HEK293 (cell line): ENCODE measurements at regions not wholly inside any gene's neighbourhood (a gene's known extent, or its start where the extent isn't known, plus 50 kb on each side); places are given as distances from the start of the nearest gene placed in this dataset.
"Not testable (repeated sequence)": the region's sequence is repeated elsewhere in the genome, so short reads cannot be mapped to it uniquely, and the experiment has no call there.

Experiments used
- CTCF ChIA-PET: fragments of 350-600 bp; formaldehyde crosslinking; extraction: SDS; loops from one replicate; lab custom pipeline; 2021; ENCODE audit warnings: antibody characterized with exemption; lab: Yijun Ruan, JAX
- POLR2A ChIA-PET: fragments of 300-600 bp; formaldehyde crosslinking; extraction: SDS; loops from one replicate; lab custom pipeline; 2020; ENCODE audit warnings: antibody characterized with exemption, inconsistent platforms; lab: Yijun Ruan, JAX
- H3K27ac ChIP-seq: fragments of 200-500 bp; sonication (Bioruptor generic); 2 replicates; pipeline ENCODE4 v1.5.1; 2014; ENCODE audit warnings: low read depth, low read length, control low read depth, inconsistent platforms; ENCODE audit errors: extremely low read depth
- H3K36me3 ChIP-seq, 2 experiments: fragments of 200-500 bp in 1 of 2; sonication (Bioruptor generic) in 1 of 2; 1 replicate in 1 of 2; 2 replicates in 1 of 2; pipeline ENCODE4 v1.5.1; 2014 to 2017; ENCODE audit warnings: inconsistent platforms in 2 of 2, low read length in 2 of 2; ENCODE audit not compliant: control insufficient read depth in 2 of 2, insufficient read depth in 1 of 2
- H3K4me1 ChIP-seq: fragments of 200-500 bp; sonication (Bioruptor generic); 2 replicates; pipeline ENCODE4 v1.5.1; 2014; ENCODE audit warnings: mild to moderate bottlenecking, low read length, inconsistent platforms; ENCODE audit not compliant: control insufficient read depth, insufficient read depth
- H3K4me3 ChIP-seq: 2 replicates; pipeline ENCODE4 v1.5.1; 2011; ENCODE audit warnings: low read depth, mild to moderate bottlenecking, control low read depth, low read length, moderate library complexity
- H3K9me3 ChIP-seq: fragments of 200-500 bp; sonication (Bioruptor generic); 2 replicates; pipeline ENCODE4 v1.5.1; 2014; ENCODE audit warnings: low read depth, low read length, inconsistent platforms; ENCODE audit not compliant: control insufficient read depth, insufficient read depth
- ELK4 ChIP-seq: IDR thresholded peaks from 2 replicates; pipeline ENCODE4 v1.6.1; 2011; ENCODE audit warnings: mild to moderate bottlenecking, low read depth, low read length, borderline replicate concordance
- GFI1B ChIP-seq: fragments of 450-650 bp; formaldehyde crosslinking; IDR thresholded peaks from 2 replicates; pipeline ENCODE4 v1.5.1; 2016; ENCODE audit warnings: missing biosample characterization, missing genetic modification characterization
- INSM2 ChIP-seq: fragments of 450-650 bp; formaldehyde crosslinking; IDR thresholded peaks from 2 replicates; pipeline ENCODE4 v1.5.1; 2016; ENCODE audit warnings: missing biosample characterization, missing genetic modification characterization
- REST ChIP-seq: fragments of 450-650 bp; formaldehyde crosslinking; IDR thresholded peaks from 2 replicates; pipeline ENCODE4 v1.5.1; 2016; ENCODE audit warnings: missing biosample characterization, missing genetic modification characterization
- SETDB1 ChIP-seq: IDR thresholded peaks from one replicate; pipeline ENCODE4 v1.6.1; 2017; ENCODE audit warnings: mild to moderate bottlenecking, low read length, moderate library complexity, mixed read lengths; ENCODE audit not compliant: insufficient read length
- SP2 ChIP-seq: fragments of 450-650 bp; formaldehyde crosslinking; IDR thresholded peaks from 2 replicates; pipeline ENCODE4 v1.5.1; 2016; ENCODE audit warnings: missing biosample characterization, missing genetic modification characterization
- WT1 ChIP-seq: fragments of 450-650 bp; formaldehyde crosslinking; IDR thresholded peaks from 2 replicates; pipeline ENCODE4 v1.5.1; 2016; ENCODE audit warnings: missing biosample characterization, missing genetic modification characterization
- ZFP3 ChIP-seq: fragments of 450-650 bp; formaldehyde crosslinking; IDR thresholded peaks from 2 replicates; pipeline ENCODE4 v1.5.1; 2016; ENCODE audit warnings: low read depth, missing biosample characterization, missing genetic modification characterization
- ZNF10 ChIP-seq: fragments of 450-650 bp; formaldehyde crosslinking; IDR thresholded peaks from 2 replicates; pipeline ENCODE4 v1.5.1; 2017; ENCODE audit warnings: missing biosample characterization, missing genetic modification characterization
- ZNF133 ChIP-seq: fragments of 450-650 bp; formaldehyde crosslinking; IDR thresholded peaks from 2 replicates; pipeline ENCODE4 v1.5.1; 2016; ENCODE audit warnings: missing biosample characterization, missing genetic modification characterization
- ZNF146 ChIP-seq: fragments of 450-650 bp; formaldehyde crosslinking; IDR thresholded peaks from 2 replicates; pipeline ENCODE4 v1.5.1; 2016; ENCODE audit warnings: missing biosample characterization, missing genetic modification characterization
- ZNF148 ChIP-seq: fragments of 450-650 bp; formaldehyde crosslinking; IDR thresholded peaks from 2 replicates; pipeline ENCODE4 v1.5.0; 2017; ENCODE audit warnings: missing biosample characterization, missing genetic modification characterization, borderline replicate concordance
- ZNF184 ChIP-seq: fragments of 450-650 bp; IDR thresholded peaks from 2 replicates; pipeline ENCODE4 v1.5.1; 2018; ENCODE audit warnings: missing biosample characterization, mild to moderate bottlenecking, missing genetic modification characterization
- ZNF394 ChIP-seq: fragments of 450-650 bp; formaldehyde crosslinking; IDR thresholded peaks from 2 replicates; pipeline ENCODE4 v1.5.1; 2016; ENCODE audit warnings: missing biosample characterization, missing genetic modification characterization, mild to moderate bottlenecking, moderate library complexity, borderline replicate concordance
- ZNF404 ChIP-seq: fragments of 450-650 bp; formaldehyde crosslinking; IDR thresholded peaks from 2 replicates; pipeline ENCODE4 v1.5.1; 2017; ENCODE audit warnings: missing biosample characterization, missing genetic modification characterization
- ZNF48 ChIP-seq: fragments of 450-650 bp; formaldehyde crosslinking; IDR thresholded peaks from 2 replicates; pipeline ENCODE4 v1.5.1; 2016; ENCODE audit warnings: missing biosample characterization, missing genetic modification characterization
- ZNF677 ChIP-seq: fragments of 450-650 bp; IDR thresholded peaks from 2 replicates; pipeline ENCODE4 v1.5.0; 2018; ENCODE audit warnings: missing biosample characterization, mild to moderate bottlenecking, missing genetic modification characterization, moderate library complexity
- ZSCAN30 ChIP-seq: fragments of 450-650 bp; IDR thresholded peaks from 2 replicates; pipeline ENCODE4 v1.5.1; 2018; ENCODE audit warnings: missing biosample characterization, mild to moderate bottlenecking, missing genetic modification characterization, moderate library complexity
- ZSCAN4 ChIP-seq: fragments of 450-650 bp; formaldehyde crosslinking; IDR thresholded peaks from 2 replicates; pipeline ENCODE4 v1.5.1; 2017; ENCODE audit warnings: missing biosample characterization, missing genetic modification characterization

- no peaks in the 10 kb centered on the region for H3K36me3 ChIP-seq
- ChIA-PET CTCF (no interaction called here), POLR2A (no interaction called here)
- H3K9me3 ChIP-seq, result no peaks in the 10 kb centered on the region
- no peak overlapping the region for H3K4me3 ChIP-seq
- H3K4me1 ChIP-seq, result no peaks in the 10 kb centered on the region
- no peak for TF ChIP-seq ZNF48
- TF ChIP-seq, all 188 proteins: peak for 0
- H3K27ac ChIP-seq, result no peak overlapping the region
Observed at GRCh38 chr1:191074881-191075280, 597.2 kb upstream of the BRINP3 start.

- H3K9me3 ChIP-seq, H3K4me1 ChIP-seq, H3K36me3 ChIP-seq, H3K27ac ChIP-seq, POLR2A ChIA-PET, CTCF ChIA-PET, H3K4me3 ChIP-seq: not testable (repeated sequence)
- peak; percentile 60 for TF ChIP-seq ZNF146 (tag by site-specific recombination)
Observed at GRCh38 chr1:191083090-191083489, 605.4 kb upstream of the BRINP3 start.

- TF ChIP-seq ZNF184 (tag by site-specific recombination), result no peak
- no peak for TF ChIP-seq ZSCAN30
- no peak for TF ChIP-seq WT1 (tag by site-specific recombination)
- ChIA-PET CTCF (no interaction called here), POLR2A (no interaction called here)
Observed at GRCh38 chr1:191085121-191085520, 607.5 kb upstream of the BRINP3 start.

GRCh38 chr1:191086910-191087309 is 609.2 kb upstream of the BRINP3 start:
- Histone ChIP-seq H3K4me3 (no peak overlapping the region), H3K27ac (no peak overlapping the region), H3K9me3 (no peaks in the 10 kb centered on the region), H3K4me1 (no peaks in the 10 kb centered on the region), H3K36me3 (no peaks in the 10 kb centered on the region)
- ChIA-PET CTCF (no interaction called here), POLR2A (no interaction called here)
- TF ChIP-seq ELK4 (no peak), ZFP3 (tag by site-specific recombination) (no peak), ZNF133 (tag by site-specific recombination) (no peak), ZSCAN30 (no peak), ZSCAN4 (no peak), INSM2 (no peak), ZNF394 (tag by site-specific recombination) (no peak), ZNF10 (tag by site-specific recombination) (no peak), ZNF404 (tag by site-specific recombination) (no peak), ZNF148 (tag by site-specific recombination) (no peak), SETDB1 (no peak), REST (no peak), ZNF677 (tag by site-specific recombination) (no peak), SP2 (tag by site-specific recombination) (no peak), GFI1B (tag by site-specific recombination) (no peak)

More at GRCh38 chr1:191085121-191085520, 607.5 kb upstream of the BRINP3 start:
- Histone ChIP-seq H3K4me1 (no peaks in the 10 kb centered on the region), H3K27ac (no peak overlapping the region), H3K9me3 (no peaks in the 10 kb centered on the region), H3K4me3 (no peak overlapping the region), H3K36me3 (no peaks in the 10 kb centered on the region)
